ENCODE measurements at regions not wholly inside any gene's neighbourhood (a gene's known extent, or its start where the extent isn't known, plus 50 kb on each side); places are given as distances from the start of the nearest gene placed in this dataset.
"Not testable (repeated sequence)": the region's sequence is repeated elsewhere in the genome, so short reads cannot be mapped to it uniquely, and the experiment has no call there.

- no peak for DNase-seq
Observed at GRCh38 chr4:3611778-3612177, 79.6 kb upstream of the LRPAP1 start.

DNA sequence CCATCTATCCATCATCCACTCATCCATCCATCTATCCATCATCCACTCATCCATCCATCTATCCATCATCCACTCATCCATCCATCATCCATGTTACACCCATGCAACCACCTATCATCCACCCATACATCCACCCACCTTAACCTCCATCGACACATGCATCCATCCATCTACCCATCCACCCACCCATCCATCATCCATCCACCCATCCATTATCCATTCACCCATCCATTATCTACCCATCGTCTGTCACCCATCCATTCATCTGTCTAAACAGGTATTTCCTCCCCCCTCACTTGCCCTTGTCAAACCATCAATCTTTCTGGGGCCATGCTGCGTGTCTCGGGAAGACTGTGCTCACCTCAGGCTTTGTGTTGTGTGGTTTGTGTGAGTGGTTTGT lies 78.6 kb upstream of the LRPAP1 start:
- DNase-seq: not testable (repeated sequence)

DNA sequence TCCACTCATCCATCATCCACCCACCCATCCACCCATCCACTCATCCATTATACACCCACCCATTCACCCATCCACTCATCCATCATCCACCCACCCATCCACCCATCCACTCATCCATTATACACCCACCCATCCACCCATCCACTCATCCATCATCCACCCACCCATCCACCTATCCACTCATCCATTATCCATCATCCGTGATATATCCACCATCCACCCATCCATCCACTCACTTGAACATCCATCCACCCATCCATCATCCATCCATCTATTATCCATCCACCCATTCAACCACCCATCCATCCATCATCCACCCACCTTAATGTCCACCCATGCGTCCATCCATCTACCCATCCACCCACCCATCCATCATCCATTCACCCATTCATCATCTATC lies 77.7 kb upstream of the LRPAP1 start:
- not testable (repeated sequence) for DNase-seq

GRCh38 chr4:3607690-3608552 lies 75.7 kb upstream of the LRPAP1 start:
- no peak for DNase-seq

DNA sequence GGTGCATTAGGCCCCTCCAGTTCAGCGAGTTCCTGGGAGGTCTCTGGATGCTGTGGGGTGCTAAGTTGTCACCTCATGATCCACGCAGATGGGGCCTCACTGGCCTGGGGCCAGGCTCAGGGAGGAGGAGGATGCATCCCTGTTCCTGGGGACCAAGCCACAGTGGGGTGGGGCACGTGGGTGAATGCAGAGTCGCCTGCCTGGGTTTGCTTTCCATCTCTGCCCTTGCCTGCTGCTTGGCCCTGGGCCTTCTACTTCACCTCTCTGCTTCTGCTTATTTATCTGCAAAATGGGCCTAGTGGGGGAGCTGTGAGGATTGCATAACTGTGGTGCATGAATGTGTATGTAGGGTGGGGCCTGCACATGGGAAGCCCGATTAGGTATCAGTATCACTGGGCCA lies 74.6 kb upstream of the LRPAP1 start:
- not testable (repeated sequence) for DNase-seq

GRCh38 chr4:3606271-3606670 lies 74.0 kb upstream of the LRPAP1 start:
- not testable (repeated sequence) for DNase-seq

DNA sequence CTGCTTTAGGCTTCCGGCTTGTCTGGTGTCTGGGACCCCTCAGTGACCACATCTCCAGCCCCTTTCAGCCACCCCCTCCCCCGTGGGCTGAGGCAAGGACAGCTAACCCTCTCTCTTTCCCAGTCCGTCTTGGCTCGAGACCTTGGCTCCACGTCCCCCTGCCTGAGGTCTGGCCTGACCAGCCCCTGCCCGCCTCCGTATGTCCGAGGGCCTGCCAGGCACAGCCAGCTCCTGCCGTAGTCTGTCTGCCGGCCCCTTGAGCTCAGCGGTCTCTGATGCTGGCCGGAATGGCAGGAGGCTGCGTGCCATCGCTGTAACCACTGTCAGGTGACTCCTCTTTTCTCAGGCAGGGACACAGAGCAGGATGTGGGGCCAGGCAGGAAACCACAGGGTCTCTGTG lies 73.3 kb upstream of the LRPAP1 start:
- no peak for DNase-seq

DNA sequence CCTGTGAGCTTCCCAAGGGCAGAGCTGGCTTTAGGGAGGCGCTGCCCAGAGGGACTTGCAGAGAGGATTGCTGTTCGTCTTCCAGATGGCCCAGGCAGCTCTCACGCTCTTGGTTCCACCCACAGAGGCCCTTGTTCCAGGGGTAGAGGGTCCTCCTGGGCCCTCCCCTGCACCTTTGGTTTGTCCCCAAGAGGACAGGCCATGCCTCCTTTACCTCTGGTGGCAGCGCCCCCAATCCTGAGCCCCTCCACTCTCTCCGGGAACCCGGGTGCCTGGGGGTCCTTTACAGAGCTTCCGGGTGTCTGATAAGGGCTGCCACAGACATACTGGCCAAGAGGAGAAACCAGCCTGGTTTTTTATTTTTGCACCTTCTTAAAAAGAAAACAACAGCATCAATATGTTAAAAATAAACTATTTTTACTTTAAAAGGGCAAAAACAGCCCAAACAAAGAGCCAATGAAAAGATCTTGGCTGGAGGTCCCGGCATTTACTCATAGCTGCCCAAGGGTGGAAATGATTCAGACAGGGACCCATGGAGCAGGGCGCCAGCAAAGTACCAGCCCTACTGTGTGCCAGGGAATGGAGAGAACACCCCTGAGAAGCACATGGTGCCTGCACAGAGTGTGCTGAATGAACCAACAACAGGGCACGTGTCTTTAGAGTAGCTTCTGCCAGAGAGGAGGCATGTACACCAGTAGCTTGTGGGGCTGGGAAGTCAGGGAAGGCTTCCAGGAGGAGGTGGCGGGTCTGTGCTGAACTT lies 70.8 kb upstream of the LRPAP1 start:
- not testable (repeated sequence) for DNase-seq

- no peak for DNase-seq
Observed at GRCh38 chr4:3601992-3602391, 69.8 kb upstream of the LRPAP1 start.

DNA sequence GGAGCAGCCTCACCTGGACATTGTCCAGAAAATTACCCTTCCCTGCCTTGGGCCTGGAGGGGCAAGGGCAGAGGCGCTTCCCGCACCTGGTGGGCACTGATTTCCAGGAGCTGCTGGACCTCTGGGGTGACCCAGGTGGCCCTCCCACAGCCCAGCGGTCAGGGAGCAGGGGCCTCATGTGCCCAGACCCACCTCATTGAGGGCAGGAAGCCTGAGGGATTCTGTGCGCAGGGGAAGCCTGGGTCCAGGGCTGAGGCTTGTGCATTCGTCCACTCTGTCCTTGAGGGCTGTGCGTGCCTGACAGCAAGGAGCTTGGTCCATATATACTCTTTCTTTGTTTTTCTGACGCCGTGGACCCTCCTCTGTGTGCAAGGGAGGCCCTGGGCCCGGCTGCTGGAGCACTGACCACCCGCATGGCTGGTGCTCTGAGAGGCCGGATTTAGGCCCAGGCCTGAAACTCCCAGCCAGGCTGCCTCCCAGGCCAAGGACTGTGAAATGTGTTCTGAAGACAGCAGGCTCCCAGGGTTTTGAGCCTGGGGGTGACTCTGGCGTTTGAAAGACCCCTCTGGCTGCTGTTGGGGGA lies 69.0 kb upstream of the LRPAP1 start:
- not testable (repeated sequence) for DNase-seq

DNA sequence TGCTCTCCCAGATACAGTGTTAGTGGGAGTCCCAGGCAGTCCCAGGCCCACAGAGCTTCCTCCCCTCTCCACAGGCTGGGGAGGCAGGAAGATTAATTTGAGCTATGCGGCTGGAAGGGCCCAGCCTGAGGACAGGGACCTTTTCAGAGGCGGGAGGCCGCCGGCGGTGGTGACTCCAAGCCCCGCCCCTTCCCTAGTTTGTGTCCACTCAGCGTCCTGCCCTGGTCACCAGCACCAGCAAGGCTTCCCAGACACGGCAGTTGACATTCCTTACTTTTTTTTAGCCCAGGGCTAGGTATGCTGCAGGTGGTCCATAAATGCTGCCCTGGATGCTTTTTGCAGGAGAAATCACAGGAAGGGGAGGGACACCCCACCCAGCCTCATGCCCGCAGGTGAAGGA lies 67.7 kb upstream of the LRPAP1 start:
- DNase-seq: no peak

- no peak for DNase-seq
Observed at GRCh38 chr4:3598695-3599227, 66.5 kb upstream of the LRPAP1 start.

GRCh38 chr4:3597896-3598505 lies 65.8 kb upstream of the LRPAP1 start:
- not testable (repeated sequence) for DNase-seq

- not testable (repeated sequence) for DNase-seq
Observed at GRCh38 chr4:3596957-3597733, 64.9 kb upstream of the LRPAP1 start.

GRCh38 chr4:3595627-3596291 lies 63.5 kb upstream of the LRPAP1 start:
- DNase-seq: not testable (repeated sequence)

GRCh38 chr4:3594751-3595150 lies 62.5 kb upstream of the LRPAP1 start:
- not testable (repeated sequence) for DNase-seq

DNA sequence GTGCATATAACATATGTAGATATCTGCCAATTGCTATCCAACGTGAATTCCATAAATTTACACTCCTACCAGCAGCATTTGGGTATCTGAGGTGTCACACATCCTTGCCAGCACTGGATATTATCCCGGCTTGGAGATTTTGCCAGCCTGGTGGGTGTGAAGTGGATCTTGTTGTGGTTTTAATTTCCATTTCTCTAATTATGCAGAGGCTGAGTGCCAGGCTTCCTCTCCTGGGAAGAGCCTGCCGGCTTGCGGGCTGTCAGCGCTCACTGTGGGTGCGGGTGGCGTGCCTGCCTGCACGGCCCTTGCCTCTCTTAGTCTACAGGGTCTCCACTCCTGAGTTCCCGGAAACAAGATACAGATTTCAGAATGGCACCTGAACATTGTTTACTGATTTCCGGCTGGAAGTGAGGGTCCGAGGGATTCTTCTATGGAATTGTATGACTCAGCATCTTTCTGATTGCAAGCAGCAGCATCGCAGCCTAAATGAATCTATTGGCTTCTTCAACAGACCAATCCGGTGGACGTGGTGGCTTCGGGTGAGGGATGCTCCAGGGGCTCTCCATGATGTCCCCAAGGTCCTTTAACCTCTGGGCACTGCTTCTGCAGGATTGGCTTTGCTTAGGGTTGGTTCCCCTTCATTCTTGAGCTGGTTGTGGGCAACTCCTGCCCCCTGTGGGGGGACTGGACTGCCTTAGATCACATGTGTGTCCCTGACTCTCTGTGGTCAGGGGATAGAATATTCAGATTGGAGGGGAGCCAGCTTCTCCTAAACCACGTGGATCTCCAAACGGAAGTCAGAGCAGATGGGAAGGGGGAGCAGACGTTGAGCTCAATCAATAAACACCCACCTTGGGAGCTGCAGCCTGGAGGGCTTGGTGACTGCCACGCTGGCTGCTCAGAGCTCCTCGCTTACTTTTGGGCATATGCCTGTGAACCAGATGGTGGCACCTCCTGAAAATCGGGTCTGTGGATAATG lies 58.0 kb upstream of the LRPAP1 start:
- DNase-seq: not testable (repeated sequence)

DNA sequence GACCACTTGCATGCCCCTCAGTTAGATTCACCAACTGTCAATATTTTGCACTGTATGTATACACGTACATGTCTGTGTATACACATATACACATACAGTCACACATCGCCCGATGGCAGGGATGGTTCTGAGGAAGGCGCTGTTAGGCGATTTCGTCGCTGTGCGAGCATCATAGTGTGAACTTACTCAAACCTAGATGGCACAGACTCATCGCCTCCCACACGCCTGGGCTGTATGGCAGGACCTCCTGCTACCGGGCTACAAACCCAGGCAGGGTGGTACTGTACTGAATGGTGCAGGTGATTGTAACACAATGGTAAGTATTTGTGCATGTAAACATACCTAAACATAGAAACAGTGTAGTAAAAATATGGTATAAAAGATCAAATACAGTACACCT lies 57.2 kb upstream of the LRPAP1 start:
- not testable (repeated sequence) for DNase-seq

- not testable (repeated sequence) for DNase-seq
Observed at GRCh38 chr4:3588517-3589194, 56.4 kb upstream of the LRPAP1 start.

GRCh38 chr4:3586596-3586995 lies 54.4 kb upstream of the LRPAP1 start:
- not testable (repeated sequence) for DNase-seq
